ENCODE measurements at regions not wholly inside any gene's neighbourhood (a gene's known extent, or its start where the extent isn't known, plus 50 kb on each side); places are given as distances from the start of the nearest gene placed in this dataset.

DNA sequence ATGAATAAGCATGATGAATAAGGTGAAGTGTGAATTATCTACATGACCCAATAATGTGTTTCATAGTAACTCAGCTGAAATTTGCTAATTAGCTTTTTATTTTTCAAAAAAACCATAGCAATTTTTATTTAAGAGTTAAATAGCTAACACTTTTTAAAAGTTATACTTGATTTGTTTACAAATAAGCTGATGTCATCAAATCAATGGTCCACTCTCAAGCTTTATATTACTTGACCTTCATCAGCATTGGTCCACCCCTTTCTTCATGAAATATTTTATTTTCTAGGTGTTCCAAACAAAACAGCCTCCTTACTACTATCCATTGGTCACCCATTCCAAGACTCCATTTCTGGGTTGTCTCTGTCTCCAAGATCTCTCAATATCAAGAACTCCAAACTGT lies 649.0 kb upstream of the TENM3 start:
- intact Hi-C loops (cut with DNase I; ENCODE audit: low total_unique reads), result no loop called here
- Histone ChIP-seq H3K27ac (no peak overlapping the region), H3K4me3 (no peak overlapping the region), H3K36me3 (no peaks in the 10 kb centered on the region), H3K4me1 (no peaks in the 10 kb centered on the region), H3K9me3 (peaks cover 0 to 3% (median 0%) of the 10 kb centered on the region in 8 donors), H3K27me3 (replicated peaks in 1 of 7) (no peaks in the 10 kb centered on the region)
- TF ChIP-seq POLR2AphosphoS5 (IDR thresholded peaks at IDR 0.05), result no peak
- TF ChIP-seq, protein P1, sequence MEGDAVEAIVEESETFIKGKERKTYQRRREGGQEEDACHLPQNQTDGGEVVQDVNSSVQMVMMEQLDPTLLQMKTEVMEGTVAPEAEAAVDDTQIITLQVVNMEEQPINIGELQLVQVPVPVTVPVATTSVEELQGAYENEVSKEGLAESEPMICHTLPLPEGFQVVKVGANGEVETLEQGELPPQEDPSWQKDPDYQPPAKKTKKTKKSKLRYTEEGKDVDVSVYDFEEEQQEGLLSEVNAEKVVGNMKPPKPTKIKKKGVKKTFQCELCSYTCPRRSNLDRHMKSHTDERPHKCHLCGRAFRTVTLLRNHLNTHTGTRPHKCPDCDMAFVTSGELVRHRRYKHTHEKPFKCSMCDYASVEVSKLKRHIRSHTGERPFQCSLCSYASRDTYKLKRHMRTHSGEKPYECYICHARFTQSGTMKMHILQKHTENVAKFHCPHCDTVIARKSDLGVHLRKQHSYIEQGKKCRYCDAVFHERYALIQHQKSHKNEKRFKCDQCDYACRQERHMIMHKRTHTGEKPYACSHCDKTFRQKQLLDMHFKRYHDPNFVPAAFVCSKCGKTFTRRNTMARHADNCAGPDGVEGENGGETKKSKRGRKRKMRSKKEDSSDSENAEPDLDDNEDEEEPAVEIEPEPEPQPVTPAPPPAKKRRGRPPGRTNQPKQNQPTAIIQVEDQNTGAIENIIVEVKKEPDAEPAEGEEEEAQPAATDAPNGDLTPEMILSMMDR (IDR thresholded peaks at IDR 0.05 in 8 of 11, conservative IDR thresholded peaks at IDR 0.05 in 3 of 11), result no peak
- TF ChIP-seq POLR2A (IDR thresholded peaks at IDR 0.05), result no peak
- DNase-seq, result no peak

- intact Hi-C loops (cut with DNase I; ENCODE audit: low total_unique reads), result no loop called here
- no peak overlapping the region for H3K27ac ChIP-seq
- no peak for DNase-seq
- no peaks in the 10 kb centered on the region for H3K27me3 ChIP-seq (replicated peaks in 1 of 7)
- no peak overlapping the region for H3K4me3 ChIP-seq
- H3K4me1 ChIP-seq, result no peaks in the 10 kb centered on the region
- TF ChIP-seq, protein P1 (IDR thresholded peaks at IDR 0.05 in 8 of 11, conservative IDR thresholded peaks at IDR 0.05 in 3 of 11), result no peak
- TF ChIP-seq POLR2A (IDR thresholded peaks at IDR 0.05) (no peak), POLR2AphosphoS5 (IDR thresholded peaks at IDR 0.05) (no peak)
- H3K9me3 ChIP-seq, result no peaks in the 10 kb centered on the region
- H3K36me3 ChIP-seq, result no peaks in the 10 kb centered on the region
- 67 to 80% (median 76%) methylated on average over 5 of the region's 5 CpGs for WGBS, 5 donors
Measured at GRCh38 chr4:181595716-181596115, 647.5 kb upstream of the TENM3 start.

- intact Hi-C loops (cut with DNase I; ENCODE audit: low total_unique reads), result no loop called here
- no peaks in the 10 kb centered on the region for H3K9me3 ChIP-seq
- no peak for DNase-seq
Measured at GRCh38 chr4:181597766-181598165, 645.4 kb upstream of the TENM3 start.

GRCh38 chr4:181599134-181599533 lies 644.1 kb upstream of the TENM3 start:
- TF ChIP-seq POLR2A (IDR thresholded peaks at IDR 0.05), result no peak
- TF ChIP-seq, protein P1 (IDR thresholded peaks at IDR 0.05 in 8 of 11, conservative IDR thresholded peaks at IDR 0.05 in 3 of 11), result no peak
- Histone ChIP-seq H3K9me3 (no peaks in the 10 kb centered on the region), H3K4me1 (no peaks in the 10 kb centered on the region), H3K36me3 (no peaks in the 10 kb centered on the region), H3K27me3 (replicated peaks in 1 of 7) (no peaks in the 10 kb centered on the region), H3K4me3 (no peak overlapping the region), H3K27ac (no peak overlapping the region)
- DNase-seq, result no peak
- intact Hi-C loops (cut with DNase I; ENCODE audit: low total_unique reads), result no loop called here
- WGBS, 5 donors, result 70 to 82% (median 73%) methylated on average over 6 of the region's 6 CpGs

More at GRCh38 chr4:181597766-181598165, 645.4 kb upstream of the TENM3 start:
- Histone ChIP-seq H3K36me3 (no peaks in the 10 kb centered on the region), H3K4me1 (no peaks in the 10 kb centered on the region), H3K27ac (no peak overlapping the region), H3K4me3 (no peak overlapping the region), H3K27me3 (replicated peaks in 1 of 7) (no peaks in the 10 kb centered on the region)
- WGBS, 5 donors, result 68 to 82% (median 78%) methylated on average over 4 of the region's 4 CpGs
- TF ChIP-seq, protein P1 (IDR thresholded peaks at IDR 0.05 in 8 of 11, conservative IDR thresholded peaks at IDR 0.05 in 3 of 11), result no peak
- no peak for TF ChIP-seq POLR2A (IDR thresholded peaks at IDR 0.05)
- TF ChIP-seq POLR2AphosphoS5 (IDR thresholded peaks at IDR 0.05), result no peak
